Panc1 (cell line): ENCODE measurements at regions not wholly inside any gene's neighbourhood (a gene's known extent, or its start where the extent isn't known, plus 50 kb on each side); places are given as distances from the start of the nearest gene placed in this dataset.

Source experiments
- ATAC-seq: fragments of 200-7000 bp; cut with Tn5 transposase; 2 replicates; pipeline ENCODE4 v1.9.1; 2020; ENCODE audit warnings: mild to moderate bottlenecking, moderate library complexity
- BruUV-seq: library from RNA; stranded (reverse); fragments of 400-500 nt; replicated peaks from 2 replicates; lab custom pipeline; 2021; lab: Mats Ljungman, UMichigan
- CTCF ChIA-PET: fragments of 300-600 bp; sonication (Branson Sonifier 250); formaldehyde crosslinking; loops from one replicate; lab custom pipeline; 2022; ENCODE audit warnings: antibody characterized with exemption; lab: Charles Lee
- POLR2A ChIA-PET: fragments of 300-600 bp; sonication (Branson Sonifier 250); formaldehyde crosslinking; loops from one replicate; lab custom pipeline; 2022; ENCODE audit warnings: antibody characterized with exemption; lab: Charles Lee
- DNase-seq: peaks from one replicate; pipeline ENCODE4 v3.0.0-alpha.2; 2010; ENCODE audit warnings: low read depth, low spot score
- H3K27ac ChIP-seq: 2 replicates; pipeline ENCODE4 v1.5.1; 2011; ENCODE audit warnings: mild to moderate bottlenecking, low read length, inconsistent platforms
- H3K27me3 ChIP-seq: fragments of 200-500 bp; sonication (Bioruptor generic); 2 replicates; pipeline ENCODE4 v1.6.0; 2014; ENCODE audit warnings: low read length, inconsistent platforms; ENCODE audit not compliant: control insufficient read depth, insufficient read depth
- H3K36me3 ChIP-seq: fragments of 200-500 bp; sonication (Bioruptor generic); 2 replicates; pipeline ENCODE4 v1.5.1; 2014; ENCODE audit warnings: inconsistent platforms, mild to moderate bottlenecking, low read length, moderate library complexity; ENCODE audit not compliant: control insufficient read depth, insufficient read depth
- H3K4me1 ChIP-seq: 2 replicates; pipeline ENCODE4 v1.5.1; 2011; ENCODE audit warnings: inconsistent platforms, mild to moderate bottlenecking, low read length, moderate library complexity; ENCODE audit not compliant: control insufficient read depth, insufficient read depth
- H3K4me3 ChIP-seq, 2 experiments: 2 replicates each; pipeline ENCODE4 v1.5.1; 2011 to 2012; ENCODE audit warnings: low read depth in 2 of 2, low read length in 2 of 2, mild to moderate bottlenecking in 2 of 2, inconsistent platforms in 1 of 2, moderate library complexity in 1 of 2
- H3K9me3 ChIP-seq: fragments of 200-500 bp; sonication (Bioruptor generic); 2 replicates; pipeline ENCODE4 v1.5.1; 2014; ENCODE audit warnings: low read depth, mild to moderate bottlenecking, inconsistent platforms, low read length, moderate library complexity; ENCODE audit not compliant: control insufficient read depth, insufficient read depth
- POLR2AphosphoS5 ChIP-seq: IDR thresholded peaks from 2 replicates; pipeline ENCODE4 v1.6.1; 2012; ENCODE audit warnings: mild to moderate bottlenecking, low read depth, low read length, moderate library complexity
- SIN3A ChIP-seq: IDR thresholded peaks from 2 replicates; pipeline ENCODE4 v1.6.1; 2012; ENCODE audit warnings: low read depth, mild to moderate bottlenecking, low read length, moderate library complexity, borderline replicate concordance; ENCODE audit not compliant: insufficient read depth
- TCF7L2 ChIP-seq: IDR thresholded peaks from 2 replicates; pipeline ENCODE4 v1.6.1; 2011; ENCODE audit warnings: mild to moderate bottlenecking, low read depth, low read length, inconsistent platforms
- in situ Hi-C: cut with HindIII; loops from 2 replicates; pipeline ENCODE4 v1.10.0; 2016; ENCODE audit warnings: low sequenced_read_pairs, low pct_unique_long_range_greater_than_20kb
- intact Hi-C: fragments of 100-400 bp; cut with micrococcal nuclease; formaldehyde crosslinking; loops from one replicate; pipeline ENCODE4 v1.10.0; 2022; ENCODE audit not compliant: unreplicated experiment
- TF ChIP-seq, protein P1 (sequence below), 2 experiments: IDR thresholded peaks; 2 replicates each; pipeline ENCODE4 v1.6.1; 2011 to 2012; ENCODE audit warnings: low read depth in 2 of 2, control low read depth in 1 of 2, low read length in 1 of 2, mild to moderate bottlenecking in 1 of 2, moderate library complexity in 1 of 2; ENCODE audit not compliant: insufficient read depth in 1 of 2
- TF ChIP-seq, protein P2 (sequence below): fragments of 450-650 bp; IDR thresholded peaks from 2 replicates; pipeline ENCODE4 v1.5.1; 2017; ENCODE audit warnings: mild to moderate bottlenecking

DNA sequence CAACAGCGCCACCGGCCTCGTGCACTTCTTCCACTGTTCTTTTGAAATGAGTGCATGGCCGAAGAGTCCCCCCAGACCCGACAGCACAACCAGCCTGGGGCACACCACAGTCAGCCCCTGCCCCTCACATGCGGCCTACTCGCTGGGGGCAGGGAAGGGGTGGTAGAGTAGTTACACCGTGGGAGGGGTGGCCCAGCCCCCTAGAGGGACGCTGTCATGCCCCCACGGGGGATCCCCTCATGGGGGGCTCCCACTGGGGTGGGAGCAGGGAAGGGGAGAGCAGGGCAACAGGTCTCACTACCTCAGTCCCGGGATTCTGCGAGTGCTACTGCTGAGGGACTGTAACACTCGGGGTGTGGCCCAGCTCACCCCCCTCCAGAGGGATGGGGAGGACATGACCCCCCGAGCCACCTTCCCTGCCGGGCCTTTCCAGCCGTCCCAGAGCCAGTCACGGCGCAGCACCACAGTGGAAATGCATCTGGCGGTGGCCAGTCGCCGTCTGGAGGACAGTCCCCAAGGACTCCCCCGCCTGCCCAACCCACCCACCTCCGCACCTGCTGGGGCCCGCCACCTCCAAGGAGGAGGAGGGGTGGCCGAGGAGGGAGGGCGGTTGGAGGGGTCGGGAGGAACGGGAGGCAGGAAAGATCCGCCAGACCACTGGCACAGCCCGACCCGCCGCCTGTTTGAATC lies 84.6 kb upstream of the ZNF254 start:
- Histone ChIP-seq H3K27me3 (no peaks in the 10 kb centered on the region), H3K4me1 (no peaks in the 10 kb centered on the region), H3K4me3 (no peak overlapping the region), H3K27ac (no peak overlapping the region), H3K36me3 (no peaks in the 10 kb centered on the region), H3K9me3 (no peaks in the 10 kb centered on the region)
- no TSS peak for BruUV-seq
- CTCF ChIA-PET = no interaction called here
- TF ChIP-seq, protein P1, sequence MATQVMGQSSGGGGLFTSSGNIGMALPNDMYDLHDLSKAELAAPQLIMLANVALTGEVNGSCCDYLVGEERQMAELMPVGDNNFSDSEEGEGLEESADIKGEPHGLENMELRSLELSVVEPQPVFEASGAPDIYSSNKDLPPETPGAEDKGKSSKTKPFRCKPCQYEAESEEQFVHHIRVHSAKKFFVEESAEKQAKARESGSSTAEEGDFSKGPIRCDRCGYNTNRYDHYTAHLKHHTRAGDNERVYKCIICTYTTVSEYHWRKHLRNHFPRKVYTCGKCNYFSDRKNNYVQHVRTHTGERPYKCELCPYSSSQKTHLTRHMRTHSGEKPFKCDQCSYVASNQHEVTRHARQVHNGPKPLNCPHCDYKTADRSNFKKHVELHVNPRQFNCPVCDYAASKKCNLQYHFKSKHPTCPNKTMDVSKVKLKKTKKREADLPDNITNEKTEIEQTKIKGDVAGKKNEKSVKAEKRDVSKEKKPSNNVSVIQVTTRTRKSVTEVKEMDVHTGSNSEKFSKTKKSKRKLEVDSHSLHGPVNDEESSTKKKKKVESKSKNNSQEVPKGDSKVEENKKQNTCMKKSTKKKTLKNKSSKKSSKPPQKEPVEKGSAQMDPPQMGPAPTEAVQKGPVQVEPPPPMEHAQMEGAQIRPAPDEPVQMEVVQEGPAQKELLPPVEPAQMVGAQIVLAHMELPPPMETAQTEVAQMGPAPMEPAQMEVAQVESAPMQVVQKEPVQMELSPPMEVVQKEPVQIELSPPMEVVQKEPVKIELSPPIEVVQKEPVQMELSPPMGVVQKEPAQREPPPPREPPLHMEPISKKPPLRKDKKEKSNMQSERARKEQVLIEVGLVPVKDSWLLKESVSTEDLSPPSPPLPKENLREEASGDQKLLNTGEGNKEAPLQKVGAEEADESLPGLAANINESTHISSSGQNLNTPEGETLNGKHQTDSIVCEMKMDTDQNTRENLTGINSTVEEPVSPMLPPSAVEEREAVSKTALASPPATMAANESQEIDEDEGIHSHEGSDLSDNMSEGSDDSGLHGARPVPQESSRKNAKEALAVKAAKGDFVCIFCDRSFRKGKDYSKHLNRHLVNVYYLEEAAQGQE (IDR thresholded peaks at IDR 0.05; ENCODE audit: insufficient read depth in 1 of 2, low read depth in 2 of 2, low read length in 1 of 2) = no peak
- TF ChIP-seq TCF7L2 = no peak
- DNase-seq (no peak), ATAC-seq (no peak)
- in situ Hi-C loops (no loop called here), intact Hi-C loops (no loop called here)
- POLR2A ChIA-PET = no interaction called here

DNA sequence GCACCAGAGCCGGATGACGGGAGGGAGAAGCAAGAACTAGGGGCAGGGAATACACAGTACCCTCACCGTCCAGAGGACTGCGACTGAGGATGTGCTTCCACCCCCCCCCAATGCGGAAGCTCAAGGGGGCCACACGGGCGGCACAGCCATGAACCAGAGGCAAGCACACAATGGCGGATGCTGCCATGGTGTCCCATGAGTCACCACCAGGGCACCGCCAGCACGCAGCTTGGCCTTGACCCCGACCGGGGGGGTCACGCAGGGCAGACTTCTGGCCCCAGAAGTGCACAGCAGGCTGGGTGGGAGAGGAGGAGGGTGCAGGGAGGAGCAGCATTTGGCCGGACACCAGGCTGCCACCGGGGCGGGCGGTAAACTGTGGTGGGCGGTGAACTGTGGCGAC lies 83.5 kb upstream of the ZNF254 start:
- H3K4me1 ChIP-seq = no peaks in the 10 kb centered on the region
- no peak overlapping the region for H3K4me3 ChIP-seq
- intact Hi-C loops (no loop called here), in situ Hi-C loops (no loop called here)
- H3K27me3 ChIP-seq = no peaks in the 10 kb centered on the region
- no peak for ATAC-seq
- no peak for DNase-seq
- BruUV-seq = no TSS peak
- H3K36me3 ChIP-seq = no peaks in the 10 kb centered on the region
- no peaks in the 10 kb centered on the region for H3K9me3 ChIP-seq
- H3K27ac ChIP-seq = no peak overlapping the region
- TF ChIP-seq SIN3A (no peak), TCF7L2 (no peak)
- ChIA-PET CTCF (no interaction called here), POLR2A (interaction anchor here (0.6 kb wide), 1 partner anchor 87 kb away, joined by 5 read pairs; no protein-coding TSS in a partner anchor)

DNA sequence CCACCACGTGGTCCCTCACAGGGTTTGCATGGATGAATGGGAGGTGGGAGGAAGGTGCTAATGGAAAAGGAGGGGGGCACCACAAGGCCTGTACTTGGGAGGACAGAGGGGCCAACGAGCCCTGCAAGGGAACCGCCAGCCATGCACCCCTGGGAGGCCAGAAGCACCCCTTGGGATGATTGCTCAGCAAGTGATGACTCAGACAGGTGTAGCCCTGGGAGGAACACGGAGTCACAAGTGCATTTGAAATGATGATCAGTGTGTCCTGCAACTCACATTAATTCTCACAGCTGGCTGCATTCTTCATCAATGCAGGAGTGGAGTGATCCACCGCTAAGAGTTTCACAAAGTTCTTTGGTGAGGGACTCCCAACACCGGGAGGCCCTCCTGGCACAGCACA lies 82.8 kb upstream of the ZNF254 start:
- Histone ChIP-seq H3K36me3 (no peaks in the 10 kb centered on the region), H3K27ac (no peak overlapping the region), H3K27me3 (no peaks in the 10 kb centered on the region), H3K9me3 (no peaks in the 10 kb centered on the region), H3K4me3 (no peak overlapping the region), H3K4me1 (no peaks in the 10 kb centered on the region)
- BruUV-seq = no TSS peak
- POLR2A ChIA-PET = no interaction called here
- CTCF ChIA-PET = no interaction called here
- ATAC-seq = no peak
- TF ChIP-seq, protein P2, sequence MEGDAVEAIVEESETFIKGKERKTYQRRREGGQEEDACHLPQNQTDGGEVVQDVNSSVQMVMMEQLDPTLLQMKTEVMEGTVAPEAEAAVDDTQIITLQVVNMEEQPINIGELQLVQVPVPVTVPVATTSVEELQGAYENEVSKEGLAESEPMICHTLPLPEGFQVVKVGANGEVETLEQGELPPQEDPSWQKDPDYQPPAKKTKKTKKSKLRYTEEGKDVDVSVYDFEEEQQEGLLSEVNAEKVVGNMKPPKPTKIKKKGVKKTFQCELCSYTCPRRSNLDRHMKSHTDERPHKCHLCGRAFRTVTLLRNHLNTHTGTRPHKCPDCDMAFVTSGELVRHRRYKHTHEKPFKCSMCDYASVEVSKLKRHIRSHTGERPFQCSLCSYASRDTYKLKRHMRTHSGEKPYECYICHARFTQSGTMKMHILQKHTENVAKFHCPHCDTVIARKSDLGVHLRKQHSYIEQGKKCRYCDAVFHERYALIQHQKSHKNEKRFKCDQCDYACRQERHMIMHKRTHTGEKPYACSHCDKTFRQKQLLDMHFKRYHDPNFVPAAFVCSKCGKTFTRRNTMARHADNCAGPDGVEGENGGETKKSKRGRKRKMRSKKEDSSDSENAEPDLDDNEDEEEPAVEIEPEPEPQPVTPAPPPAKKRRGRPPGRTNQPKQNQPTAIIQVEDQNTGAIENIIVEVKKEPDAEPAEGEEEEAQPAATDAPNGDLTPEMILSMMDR = no peak
- TF ChIP-seq, protein P1 (IDR thresholded peaks at IDR 0.05; ENCODE audit: insufficient read depth in 1 of 2, low read depth in 2 of 2, low read length in 1 of 2) = no peak
- TF ChIP-seq TCF7L2 = no peak
- no peak for TF ChIP-seq SIN3A
- no peak for TF ChIP-seq POLR2AphosphoS5
- intact Hi-C loops = no loop called here
- in situ Hi-C loops = no loop called here
- DNase-seq = no peak
